ENCODE measurements at regions not wholly inside any gene's neighbourhood (a gene's known extent, or its start where the extent isn't known, plus 50 kb on each side); places are given as distances from the start of the nearest gene placed in this dataset.

DNA sequence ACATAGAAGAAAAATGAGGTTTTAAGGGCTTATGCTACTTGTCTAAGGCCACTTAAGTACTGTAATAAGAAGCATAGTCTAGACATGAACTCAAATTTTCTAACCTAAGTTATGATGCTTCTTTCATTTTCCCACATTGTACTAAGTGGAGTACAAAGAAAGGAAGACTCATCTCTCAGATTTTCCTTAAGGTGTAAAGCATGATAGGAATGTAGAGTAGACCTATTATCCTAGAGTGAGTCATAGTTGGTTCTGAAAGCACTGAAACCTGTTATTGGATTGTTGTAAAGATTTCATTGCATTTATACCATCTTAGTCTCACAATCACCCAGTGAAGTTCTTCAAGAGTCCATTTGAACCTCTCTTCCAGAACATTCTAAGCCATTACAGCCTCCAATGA is 343.8 kb downstream of the TOX3 start:
- Histone ChIP-seq H3K9ac (ENCODE audit: low read length) (no peak overlapping the region), H3K9me3 (ENCODE audit: control insufficient read depth, low read length) (no peaks in the 10 kb centered on the region), H3K4me1 (ENCODE audit: control insufficient read depth, insufficient read depth, low read length) (no peaks in the 10 kb centered on the region), H3K27me3 (ENCODE audit: control insufficient read depth, insufficient read depth, low read length) (no peaks in the 10 kb centered on the region), H3K36me3 (ENCODE audit: control insufficient read depth, insufficient read depth, low read length) (no peaks in the 10 kb centered on the region), H3K4me3 (ENCODE audit: low read length) (no peak overlapping the region)

DNA sequence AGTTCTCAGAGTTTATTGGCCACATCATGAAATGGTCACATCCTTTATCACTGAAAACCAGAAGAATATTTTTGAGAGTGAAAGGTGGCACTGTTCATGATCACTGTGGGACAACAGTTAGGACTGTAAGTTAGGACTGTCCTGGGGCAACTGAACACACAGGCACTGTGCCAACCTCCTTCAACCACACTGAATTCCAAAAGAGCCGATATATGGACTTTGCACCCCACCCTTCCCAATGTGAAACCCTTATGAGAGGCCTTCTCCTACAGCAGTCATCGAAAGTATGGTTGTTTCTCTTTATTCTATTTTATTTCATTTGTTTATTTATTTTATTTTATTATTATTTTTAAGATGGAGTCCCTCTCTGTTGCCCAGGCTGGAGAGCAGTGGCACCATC is 353.5 kb downstream of the TOX3 start:
- no peak overlapping the region for H3K9ac ChIP-seq (ENCODE audit: low read length)
- H3K9me3 ChIP-seq (ENCODE audit: control insufficient read depth, low read length): no peaks in the 10 kb centered on the region
- H3K36me3 ChIP-seq (ENCODE audit: control insufficient read depth, insufficient read depth, low read length): no peaks in the 10 kb centered on the region
- no peak overlapping the region for H3K4me3 ChIP-seq (ENCODE audit: low read length)
- H3K4me1 ChIP-seq (ENCODE audit: control insufficient read depth, insufficient read depth, low read length): peaks cover 5% of the 10 kb centered on the region
- no peaks in the 10 kb centered on the region for H3K27me3 ChIP-seq (ENCODE audit: control insufficient read depth, insufficient read depth, low read length)

DNA sequence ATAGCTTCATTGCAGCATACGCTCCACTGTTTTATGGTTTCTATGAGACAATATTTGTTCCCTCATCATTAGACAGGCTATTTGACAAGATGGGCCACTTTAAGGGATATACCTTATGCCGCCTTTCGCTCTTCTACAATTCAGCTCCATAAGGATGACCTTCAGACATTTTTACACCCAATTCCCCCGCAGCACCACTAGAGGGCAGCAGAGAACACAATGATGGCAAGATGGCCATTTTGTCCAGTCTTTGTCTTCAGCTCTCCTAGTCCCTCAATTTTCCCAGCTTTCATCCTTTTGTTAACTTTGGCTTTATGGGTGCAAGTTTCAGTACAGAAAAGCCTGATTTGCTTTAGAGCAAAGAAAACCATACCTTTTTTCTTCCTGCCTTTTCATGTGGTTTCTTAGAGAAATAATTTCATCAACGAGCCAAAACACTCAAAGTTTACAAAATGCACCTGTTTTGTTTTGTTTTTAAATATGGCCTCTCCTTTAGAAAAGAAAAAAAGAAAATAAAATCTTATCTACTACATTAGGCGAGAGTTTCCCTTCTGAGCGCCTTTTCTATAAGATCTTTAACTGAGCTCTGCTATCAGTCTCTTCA is 355.3 kb downstream of the TOX3 start:
- H3K36me3 ChIP-seq (ENCODE audit: control insufficient read depth, insufficient read depth, low read length): no peaks in the 10 kb centered on the region
- H3K27me3 ChIP-seq (ENCODE audit: control insufficient read depth, insufficient read depth, low read length): no peaks in the 10 kb centered on the region
- peaks cover 5% of the 10 kb centered on the region for H3K4me1 ChIP-seq (ENCODE audit: control insufficient read depth, insufficient read depth, low read length)
- no peaks in the 10 kb centered on the region for H3K9me3 ChIP-seq (ENCODE audit: control insufficient read depth, low read length)
- no peak overlapping the region for H3K4me3 ChIP-seq (ENCODE audit: low read length)
- no peak overlapping the region for H3K9ac ChIP-seq (ENCODE audit: low read length)

DNA sequence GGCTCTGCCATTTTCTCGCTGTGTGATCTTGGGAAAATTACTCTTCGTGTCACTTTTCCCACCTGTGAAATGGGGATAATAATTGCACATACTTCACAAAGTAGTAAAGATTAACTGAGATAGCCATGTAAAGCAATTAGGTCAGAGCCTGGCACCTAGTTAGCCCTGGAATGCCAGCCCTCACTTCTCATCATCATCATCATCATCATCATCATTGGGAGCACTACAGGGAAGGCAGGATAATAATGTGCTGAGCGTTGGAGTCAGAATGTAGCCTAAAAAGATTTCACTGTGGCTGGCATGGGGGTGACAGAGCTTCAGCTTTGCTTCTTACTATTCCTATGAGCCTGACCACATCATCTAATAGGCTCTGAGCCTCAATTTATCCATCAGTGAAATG is 362.6 kb downstream of the TOX3 start:
- H3K9me3 ChIP-seq (ENCODE audit: control insufficient read depth, low read length): no peaks in the 10 kb centered on the region
- no peak overlapping the region for H3K9ac ChIP-seq (ENCODE audit: low read length)
- H3K4me1 ChIP-seq (ENCODE audit: control insufficient read depth, insufficient read depth, low read length): no peaks in the 10 kb centered on the region
- H3K36me3 ChIP-seq (ENCODE audit: control insufficient read depth, insufficient read depth, low read length): no peaks in the 10 kb centered on the region
- no peaks in the 10 kb centered on the region for H3K27me3 ChIP-seq (ENCODE audit: control insufficient read depth, insufficient read depth, low read length)
- H3K4me3 ChIP-seq (ENCODE audit: low read length): no peak overlapping the region

DNA sequence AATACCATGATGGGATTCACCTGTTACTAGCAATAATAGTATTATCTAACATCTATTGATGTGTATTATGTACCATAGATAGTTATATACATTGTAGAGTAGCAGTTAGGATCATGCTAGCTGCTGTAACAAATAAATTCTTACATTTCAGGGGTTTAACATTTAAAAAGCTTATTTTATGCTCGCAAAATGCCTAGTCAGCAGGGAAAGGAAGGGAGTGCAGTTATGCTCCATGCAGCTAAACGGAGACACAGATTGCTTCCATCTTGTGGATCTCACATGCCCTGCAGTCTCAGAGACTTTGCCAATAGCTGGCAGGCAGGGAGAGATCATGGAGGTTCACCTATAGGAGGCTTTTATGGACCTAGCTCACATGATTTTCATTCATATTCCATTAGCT is 364.1 kb downstream of the TOX3 start:
- Histone ChIP-seq H3K4me1 (ENCODE audit: control insufficient read depth, insufficient read depth, low read length) (no peaks in the 10 kb centered on the region), H3K36me3 (ENCODE audit: control insufficient read depth, insufficient read depth, low read length) (no peaks in the 10 kb centered on the region), H3K9me3 (ENCODE audit: control insufficient read depth, low read length) (no peaks in the 10 kb centered on the region), H3K4me3 (ENCODE audit: low read length) (no peak overlapping the region), H3K9ac (ENCODE audit: low read length) (no peak overlapping the region), H3K27me3 (ENCODE audit: control insufficient read depth, insufficient read depth, low read length) (no peaks in the 10 kb centered on the region)

DNA sequence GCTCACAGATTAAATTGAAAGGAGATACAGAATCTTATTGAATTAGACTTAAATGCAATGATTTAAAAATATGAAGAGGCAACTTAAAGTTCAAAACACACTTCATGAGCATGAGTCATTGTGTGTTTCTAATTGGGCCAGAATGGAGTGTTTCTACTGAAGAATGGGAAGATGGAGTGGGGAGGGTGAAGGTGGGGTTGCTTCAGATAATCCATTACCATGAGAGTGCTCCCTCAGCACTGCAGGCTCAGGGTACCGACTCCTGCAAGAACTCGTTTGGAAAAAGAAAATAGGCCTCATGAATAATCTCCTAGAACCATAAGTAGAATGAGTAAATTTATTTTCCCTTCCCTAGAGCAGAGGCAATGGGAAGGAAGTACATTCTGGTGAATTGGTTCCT is 372.8 kb downstream of the TOX3 start:
- H3K4me3 ChIP-seq (ENCODE audit: low read length): no peak overlapping the region
- no peaks in the 10 kb centered on the region for H3K27me3 ChIP-seq (ENCODE audit: control insufficient read depth, insufficient read depth, low read length)
- no peaks in the 10 kb centered on the region for H3K9me3 ChIP-seq (ENCODE audit: control insufficient read depth, low read length)
- no peak overlapping the region for H3K9ac ChIP-seq (ENCODE audit: low read length)
- no peaks in the 10 kb centered on the region for H3K4me1 ChIP-seq (ENCODE audit: control insufficient read depth, insufficient read depth, low read length)
- H3K36me3 ChIP-seq (ENCODE audit: control insufficient read depth, insufficient read depth, low read length): no peaks in the 10 kb centered on the region

DNA sequence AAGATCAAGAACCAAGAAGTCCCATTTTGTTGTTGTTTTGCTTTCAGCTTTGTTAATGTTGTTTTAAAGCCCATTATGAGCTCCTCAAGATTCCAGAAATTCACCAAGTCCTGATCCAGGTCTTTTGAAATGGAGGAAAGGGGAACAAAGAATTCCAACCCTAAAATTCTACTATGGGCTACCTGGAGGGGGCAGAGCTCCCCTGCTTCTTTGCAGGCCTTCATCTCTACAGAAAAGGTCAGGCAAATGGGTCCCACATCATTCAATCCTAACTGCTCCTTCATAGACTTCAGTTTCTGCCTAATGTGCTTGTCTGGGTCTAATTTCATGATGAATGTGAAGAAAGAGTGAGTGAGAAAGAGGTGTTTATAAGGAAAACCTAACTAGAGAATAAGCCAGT is 375.5 kb downstream of the TOX3 start:
- no peaks in the 10 kb centered on the region for H3K4me1 ChIP-seq (ENCODE audit: control insufficient read depth, insufficient read depth, low read length)
- no peaks in the 10 kb centered on the region for H3K9me3 ChIP-seq (ENCODE audit: control insufficient read depth, low read length)
- H3K27me3 ChIP-seq (ENCODE audit: control insufficient read depth, insufficient read depth, low read length): no peaks in the 10 kb centered on the region
- no peaks in the 10 kb centered on the region for H3K36me3 ChIP-seq (ENCODE audit: control insufficient read depth, insufficient read depth, low read length)
- H3K9ac ChIP-seq (ENCODE audit: low read length): no peak overlapping the region
- no peak overlapping the region for H3K4me3 ChIP-seq (ENCODE audit: low read length)

DNA sequence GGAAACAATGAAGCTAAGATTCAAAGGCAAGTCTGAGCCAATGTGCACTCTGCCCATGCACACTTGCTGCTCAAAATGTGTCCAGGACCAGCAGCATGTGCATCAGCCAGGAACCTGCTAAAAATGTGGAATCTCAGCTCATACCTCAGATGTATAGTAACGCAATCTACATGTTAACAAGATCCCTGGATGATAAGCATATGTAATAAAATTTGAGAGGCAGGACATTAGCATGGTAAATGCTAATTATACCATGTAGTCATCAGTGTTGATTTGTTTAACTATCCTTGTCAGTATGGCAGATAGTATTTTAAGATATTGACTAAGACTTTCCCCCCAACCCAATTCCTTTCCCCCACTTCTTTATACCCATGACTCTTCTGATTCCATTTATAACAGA is 379.6 kb downstream of the TOX3 start:
- Histone ChIP-seq H3K27me3 (ENCODE audit: control insufficient read depth, insufficient read depth, low read length) (no peaks in the 10 kb centered on the region), H3K9ac (ENCODE audit: low read length) (no peak overlapping the region), H3K9me3 (ENCODE audit: control insufficient read depth, low read length) (no peaks in the 10 kb centered on the region), H3K36me3 (ENCODE audit: control insufficient read depth, insufficient read depth, low read length) (no peaks in the 10 kb centered on the region), H3K4me1 (ENCODE audit: control insufficient read depth, insufficient read depth, low read length) (no peaks in the 10 kb centered on the region), H3K4me3 (ENCODE audit: low read length) (no peak overlapping the region)

DNA sequence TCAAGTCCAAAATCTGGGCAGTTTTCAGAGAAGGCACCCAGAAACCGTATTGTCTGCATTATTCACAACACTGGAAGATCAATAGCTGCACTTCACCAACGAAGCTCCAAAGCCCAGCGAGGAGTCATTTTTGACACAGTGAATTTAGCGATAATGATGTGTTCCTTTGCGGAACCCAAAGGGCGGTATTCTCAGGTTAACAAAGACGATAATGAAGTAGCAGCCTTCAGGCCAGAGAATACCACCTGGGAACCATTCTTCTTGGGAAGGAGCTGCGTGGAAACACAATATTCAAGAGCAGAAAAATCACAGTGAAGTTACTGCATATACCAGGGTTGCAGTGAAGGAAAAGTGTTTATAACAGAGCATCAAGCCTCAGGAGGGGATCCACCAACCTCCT is 381.0 kb downstream of the TOX3 start:
- Histone ChIP-seq H3K36me3 (ENCODE audit: control insufficient read depth, insufficient read depth, low read length) (no peaks in the 10 kb centered on the region), H3K9me3 (ENCODE audit: control insufficient read depth, low read length) (no peaks in the 10 kb centered on the region)

DNA sequence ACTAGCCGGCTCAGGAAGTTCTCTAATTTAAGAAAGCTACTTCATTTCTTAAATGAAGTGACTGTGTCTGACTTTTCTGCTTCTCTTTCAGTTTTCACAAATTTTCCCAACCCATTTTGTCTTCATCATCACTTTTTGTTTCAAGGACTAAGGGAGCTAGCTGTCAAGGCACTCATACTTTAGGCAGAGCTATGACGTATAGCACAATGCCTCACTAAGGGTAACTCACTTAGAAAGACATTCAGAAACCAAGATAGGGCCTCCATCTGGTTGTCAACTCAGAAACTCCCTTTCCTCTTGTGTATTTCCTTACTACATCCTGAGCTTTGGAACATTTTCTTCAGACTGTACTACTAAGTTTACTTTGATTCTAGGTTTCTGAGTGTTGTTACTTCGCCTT is 397.9 kb downstream of the TOX3 start:
- no peaks in the 10 kb centered on the region for H3K36me3 ChIP-seq (ENCODE audit: control insufficient read depth, insufficient read depth, low read length)
- H3K27me3 ChIP-seq (ENCODE audit: control insufficient read depth, insufficient read depth, low read length): no peaks in the 10 kb centered on the region
- no peaks in the 10 kb centered on the region for H3K4me1 ChIP-seq (ENCODE audit: control insufficient read depth, insufficient read depth, low read length)
- no peaks in the 10 kb centered on the region for H3K9me3 ChIP-seq (ENCODE audit: control insufficient read depth, low read length)
- no peak overlapping the region for H3K9ac ChIP-seq (ENCODE audit: low read length)
- no peak overlapping the region for H3K4me3 ChIP-seq (ENCODE audit: low read length)

More for the DNA sequence above, 381.0 kb downstream of the TOX3 start:
- H3K27me3 ChIP-seq (ENCODE audit: control insufficient read depth, insufficient read depth, low read length): no peaks in the 10 kb centered on the region
- H3K4me1 ChIP-seq (ENCODE audit: control insufficient read depth, insufficient read depth, low read length): no peaks in the 10 kb centered on the region
- no peak overlapping the region for H3K9ac ChIP-seq (ENCODE audit: low read length)
- no peak overlapping the region for H3K4me3 ChIP-seq (ENCODE audit: low read length)

DNA sequence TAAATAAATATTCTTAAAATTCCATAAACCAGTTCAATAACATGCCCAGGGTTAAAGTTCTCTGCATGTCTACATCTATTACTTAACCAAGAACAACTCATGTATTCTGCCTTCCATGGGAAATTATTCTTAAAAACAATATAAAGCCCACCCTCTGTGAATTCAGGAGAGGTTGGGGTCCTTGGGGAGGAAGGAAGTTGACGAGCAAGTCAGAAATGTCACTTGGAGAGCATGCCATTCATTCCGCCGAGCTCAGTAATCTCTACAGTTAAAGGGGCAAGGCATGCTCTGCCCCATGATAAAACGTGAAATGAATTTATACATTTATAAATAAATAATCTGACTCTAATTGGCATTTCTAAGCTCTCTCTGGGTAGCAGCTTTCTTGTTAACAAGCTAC is 405.1 kb downstream of the TOX3 start:
- Histone ChIP-seq H3K36me3 (ENCODE audit: control insufficient read depth, insufficient read depth, low read length) (no peaks in the 10 kb centered on the region), H3K4me1 (ENCODE audit: control insufficient read depth, insufficient read depth, low read length) (no peaks in the 10 kb centered on the region), H3K9ac (ENCODE audit: low read length) (no peak overlapping the region), H3K27me3 (ENCODE audit: control insufficient read depth, insufficient read depth, low read length) (no peaks in the 10 kb centered on the region), H3K9me3 (ENCODE audit: control insufficient read depth, low read length) (no peaks in the 10 kb centered on the region), H3K4me3 (ENCODE audit: low read length) (no peak overlapping the region)

DNA sequence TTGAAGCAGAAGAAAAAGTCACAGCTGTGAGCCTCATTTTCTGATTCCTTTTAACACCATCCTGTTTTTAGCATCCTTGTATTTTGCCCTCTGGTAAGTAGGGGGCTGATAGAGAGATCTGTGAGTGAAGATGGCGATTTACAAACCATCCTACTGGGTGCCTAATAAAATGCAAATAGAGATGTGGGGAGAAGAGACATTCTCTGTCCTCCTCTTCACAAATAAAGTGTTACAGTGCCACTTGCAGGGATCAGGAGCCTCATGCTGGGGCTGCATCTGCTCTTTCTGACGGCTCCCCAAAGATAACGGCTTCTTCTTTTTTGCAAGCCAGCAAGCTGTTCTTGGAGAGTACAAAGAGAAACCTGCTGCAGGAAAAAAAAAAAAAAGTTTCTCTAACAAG is 418.6 kb downstream of the TOX3 start:
- Histone ChIP-seq H3K4me3 (ENCODE audit: low read length) (no peak overlapping the region), H3K36me3 (ENCODE audit: control insufficient read depth, insufficient read depth, low read length) (no peaks in the 10 kb centered on the region), H3K4me1 (ENCODE audit: control insufficient read depth, insufficient read depth, low read length) (peaks cover 4% of the 10 kb centered on the region), H3K27me3 (ENCODE audit: control insufficient read depth, insufficient read depth, low read length) (no peaks in the 10 kb centered on the region), H3K9ac (ENCODE audit: low read length) (no peak overlapping the region), H3K9me3 (ENCODE audit: control insufficient read depth, low read length) (no peaks in the 10 kb centered on the region)

DNA sequence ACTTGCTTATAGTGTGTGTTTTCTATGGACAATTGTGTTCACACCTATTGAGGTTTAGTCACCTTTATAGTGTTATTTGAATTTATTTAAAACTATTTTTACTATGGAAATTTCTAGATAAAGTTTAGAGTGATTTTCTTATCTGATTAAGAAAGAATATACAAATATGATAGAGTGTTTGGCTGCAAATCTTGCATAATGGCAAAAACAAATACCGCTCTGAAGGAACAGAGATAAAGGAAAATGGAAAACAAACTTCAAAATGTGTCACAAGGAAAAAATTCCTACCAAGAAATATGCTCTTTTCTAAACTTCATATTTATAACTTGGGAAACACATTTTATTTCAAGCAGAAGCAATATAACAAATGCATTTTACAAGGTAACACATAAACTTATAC is 423.1 kb downstream of the TOX3 start:
- no peak overlapping the region for H3K4me3 ChIP-seq (ENCODE audit: low read length)
- H3K4me1 ChIP-seq (ENCODE audit: control insufficient read depth, insufficient read depth, low read length): peaks cover 4% of the 10 kb centered on the region
- no peaks in the 10 kb centered on the region for H3K36me3 ChIP-seq (ENCODE audit: control insufficient read depth, insufficient read depth, low read length)
- no peaks in the 10 kb centered on the region for H3K27me3 ChIP-seq (ENCODE audit: control insufficient read depth, insufficient read depth, low read length)
- no peaks in the 10 kb centered on the region for H3K9me3 ChIP-seq (ENCODE audit: control insufficient read depth, low read length)
- no peak overlapping the region for H3K9ac ChIP-seq (ENCODE audit: low read length)

Measured in mucosa of stomach (tissue), 1 donor.